Uterus (tissue), 2 donors: ENCODE measurements at regions not wholly inside any gene's neighbourhood (a gene's known extent, or its start where the extent isn't known, plus 50 kb on each side); places are given as distances from the start of the nearest gene placed in this dataset.

Source experiments
- POLR2A ChIP-seq, 2 donors: fragments of 450-650 bp; IDR thresholded peaks; one replicate each; pipeline ENCODE4 v1.6.1; 2016; ENCODE audit warnings: antibody characterized with exemption in 2 of 2, mild to moderate bottlenecking in 1 of 2, moderate library complexity in 1 of 2
- TF ChIP-seq, protein P1 (sequence below), 4 experiments: fragments of 200-600 bp in 2 of 4; fragments of 450-650 bp in 2 of 4; sonication (generic) in 2 of 4; IDR thresholded peaks; one replicate each; pipeline ENCODE4 v1.5.1; 2016 to 2019; ENCODE audit warnings: antibody characterized with exemption in 4 of 4, mild to moderate bottlenecking in 2 of 4, moderate library complexity in 1 of 4

DNA sequence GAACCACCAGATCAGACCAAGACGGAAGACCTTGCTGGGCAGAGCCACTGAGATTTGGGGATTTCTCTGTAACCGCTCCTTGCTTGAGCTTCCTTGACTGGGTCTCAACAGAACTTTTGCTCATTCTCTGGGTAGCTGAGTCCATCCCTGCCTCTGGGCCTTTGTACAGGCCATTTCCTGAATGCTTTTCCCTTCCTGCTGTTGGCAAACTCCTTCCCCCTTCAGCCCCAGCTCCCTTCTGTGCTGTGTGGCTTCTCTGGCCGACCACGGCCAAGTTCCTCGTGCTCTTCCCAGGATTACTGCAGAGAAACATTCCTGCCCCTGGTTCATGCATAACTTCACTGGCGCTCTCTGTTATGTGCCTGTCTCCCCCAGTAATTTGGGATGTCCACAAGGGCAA, 150.5 kb upstream of the GPR26 start:
- no peak for TF ChIP-seq POLR2A (IDR thresholded peaks at IDR 0.05)
- TF ChIP-seq, protein P1, sequence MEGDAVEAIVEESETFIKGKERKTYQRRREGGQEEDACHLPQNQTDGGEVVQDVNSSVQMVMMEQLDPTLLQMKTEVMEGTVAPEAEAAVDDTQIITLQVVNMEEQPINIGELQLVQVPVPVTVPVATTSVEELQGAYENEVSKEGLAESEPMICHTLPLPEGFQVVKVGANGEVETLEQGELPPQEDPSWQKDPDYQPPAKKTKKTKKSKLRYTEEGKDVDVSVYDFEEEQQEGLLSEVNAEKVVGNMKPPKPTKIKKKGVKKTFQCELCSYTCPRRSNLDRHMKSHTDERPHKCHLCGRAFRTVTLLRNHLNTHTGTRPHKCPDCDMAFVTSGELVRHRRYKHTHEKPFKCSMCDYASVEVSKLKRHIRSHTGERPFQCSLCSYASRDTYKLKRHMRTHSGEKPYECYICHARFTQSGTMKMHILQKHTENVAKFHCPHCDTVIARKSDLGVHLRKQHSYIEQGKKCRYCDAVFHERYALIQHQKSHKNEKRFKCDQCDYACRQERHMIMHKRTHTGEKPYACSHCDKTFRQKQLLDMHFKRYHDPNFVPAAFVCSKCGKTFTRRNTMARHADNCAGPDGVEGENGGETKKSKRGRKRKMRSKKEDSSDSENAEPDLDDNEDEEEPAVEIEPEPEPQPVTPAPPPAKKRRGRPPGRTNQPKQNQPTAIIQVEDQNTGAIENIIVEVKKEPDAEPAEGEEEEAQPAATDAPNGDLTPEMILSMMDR (IDR thresholded peaks at IDR 0.05) = no peak
